ENCODE measurements at regions not wholly inside any gene's neighbourhood (a gene's known extent, or its start where the extent isn't known, plus 50 kb on each side); places are given as distances from the start of the nearest gene placed in this dataset.
"Not testable (repeated sequence)": the region's sequence is repeated elsewhere in the genome, so short reads cannot be mapped to it uniquely, and the experiment has no call there.

GRCh38 chr9:7433508-7434292, 365.9 kb downstream of the DMAC1 start:
- H3K9ac ChIP-seq (ENCODE audit: control insufficient read depth, extremely low read depth, insufficient read depth, low read length): no peak overlapping the region
- H3K27me3 ChIP-seq (ENCODE audit: control insufficient read depth, extremely low read depth, insufficient read depth, low read length): no peaks in the 10 kb centered on the region
- FAIRE-seq (peak; percentile 93), DNase-seq (ENCODE audit: low read depth, low spot score) (peak; percentile 87)
- TF ChIP-seq CTCF (optimal IDR thresholded peaks at IDR 0.05 in 1 of 3, IDR thresholded peaks at IDR 0.05 in 1 of 3, conservative IDR thresholded peaks at IDR 0.05 in 1 of 3; ENCODE audit: extremely low read depth in 1 of 3, insufficient read depth in 2 of 3, low read length in 3 of 3) (no peak), EZH2 (IDR thresholded peaks at IDR 0.05; ENCODE audit: low read length) (no peak)
- H3K4me3 ChIP-seq (ENCODE audit: control insufficient read depth in 2 of 3, extremely low read depth in 1 of 3, insufficient read depth in 2 of 3, low read depth in 1 of 3, low read length in 3 of 3): no peak overlapping the region
- peak overlapping the region; percentile 65 for H3K4me2 ChIP-seq (ENCODE audit: control insufficient read depth, extremely low read depth, insufficient read depth, low read depth, low read length)
- H4K20me1 ChIP-seq (ENCODE audit: control insufficient read depth, extremely low read depth, insufficient read depth, low read length): no peaks in the 10 kb centered on the region
- H3K79me2 ChIP-seq (ENCODE audit: control insufficient read depth, insufficient read depth, low read length): no peaks in the 10 kb centered on the region
- no peaks in the 10 kb centered on the region for H3K9me1 ChIP-seq (ENCODE audit: control insufficient read depth, extremely low read depth, insufficient read depth, low read length)
- peak overlapping the region; percentile 56 for H3K27ac ChIP-seq (ENCODE audit: control insufficient read depth, insufficient read depth, low read length)
- H3K9me3 ChIP-seq (ENCODE audit: control insufficient read depth, low read depth, low read length): no peaks in the 10 kb centered on the region
- H3K4me1 ChIP-seq (ENCODE audit: control insufficient read depth, extremely low read depth, insufficient read depth, low read length): peaks cover 17% of the 10 kb centered on the region
- peak overlapping the region; percentile 50 for H2AFZ ChIP-seq (ENCODE audit: control insufficient read depth, low read length)
- dilution Hi-C loops (cut with MboI; ENCODE audit: extremely low pct_ligation_motif_present, low sequenced_read_pairs): no loop called here
- H3K36me3 ChIP-seq (ENCODE audit: control insufficient read depth in 2 of 2, extremely low read depth in 1 of 2, insufficient read depth in 2 of 2, low read length in 2 of 2): no peaks in the 10 kb centered on the region

- Histone ChIP-seq H3K27me3 (ENCODE audit: control insufficient read depth, extremely low read depth, insufficient read depth, low read length) (no peaks in the 10 kb centered on the region), H3K27ac (ENCODE audit: control insufficient read depth, insufficient read depth, low read length) (peak overlapping the region; percentile 56), H4K20me1 (ENCODE audit: control insufficient read depth, extremely low read depth, insufficient read depth, low read length) (no peaks in the 10 kb centered on the region), H3K9me1 (ENCODE audit: control insufficient read depth, extremely low read depth, insufficient read depth, low read length) (no peaks in the 10 kb centered on the region), H3K9ac (ENCODE audit: control insufficient read depth, extremely low read depth, insufficient read depth, low read length) (no peak overlapping the region), H3K79me2 (ENCODE audit: control insufficient read depth, insufficient read depth, low read length) (no peaks in the 10 kb centered on the region), H2AFZ (ENCODE audit: control insufficient read depth, low read length) (peak overlapping the region; percentile 50), H3K36me3 (ENCODE audit: control insufficient read depth in 2 of 2, extremely low read depth in 1 of 2, insufficient read depth in 2 of 2, low read length in 2 of 2) (no peaks in the 10 kb centered on the region), H3K4me1 (ENCODE audit: control insufficient read depth, extremely low read depth, insufficient read depth, low read length) (peaks cover 17% of the 10 kb centered on the region), H3K4me3 (ENCODE audit: control insufficient read depth in 2 of 3, extremely low read depth in 1 of 3, insufficient read depth in 2 of 3, low read depth in 1 of 3, low read length in 3 of 3) (no peak overlapping the region), H3K9me3 (ENCODE audit: control insufficient read depth, low read depth, low read length) (no peaks in the 10 kb centered on the region), H3K4me2 (ENCODE audit: control insufficient read depth, extremely low read depth, insufficient read depth, low read depth, low read length) (peak overlapping the region; percentile 65)
- TF ChIP-seq CTCF (optimal IDR thresholded peaks at IDR 0.05 in 1 of 3, IDR thresholded peaks at IDR 0.05 in 1 of 3, conservative IDR thresholded peaks at IDR 0.05 in 1 of 3; ENCODE audit: extremely low read depth in 1 of 3, insufficient read depth in 2 of 3, low read length in 3 of 3): no peak
- TF ChIP-seq EZH2 (IDR thresholded peaks at IDR 0.05; ENCODE audit: low read length): no peak
- peak; percentile 54 for DNase-seq (ENCODE audit: low read depth, low spot score)
- no peak for FAIRE-seq
- dilution Hi-C loops (cut with MboI; ENCODE audit: extremely low pct_ligation_motif_present, low sequenced_read_pairs): no loop called here
Observed at GRCh38 chr9:7432989-7433388, 366.6 kb downstream of the DMAC1 start.

GRCh38 chr9:7417397-7417796, 382.2 kb downstream of the DMAC1 start:
- H3K9ac ChIP-seq (ENCODE audit: control insufficient read depth, extremely low read depth, insufficient read depth, low read length); H3K9me3 ChIP-seq (ENCODE audit: control insufficient read depth, low read depth, low read length); H3K27me3 ChIP-seq (ENCODE audit: control insufficient read depth, extremely low read depth, insufficient read depth, low read length); H3K27ac ChIP-seq (ENCODE audit: control insufficient read depth, insufficient read depth, low read length); H3K4me1 ChIP-seq (ENCODE audit: control insufficient read depth, extremely low read depth, insufficient read depth, low read length); H3K36me3 ChIP-seq (ENCODE audit: control insufficient read depth in 2 of 2, extremely low read depth in 1 of 2, insufficient read depth in 2 of 2, low read length in 2 of 2); FAIRE-seq; H3K4me3 ChIP-seq (ENCODE audit: control insufficient read depth in 2 of 3, extremely low read depth in 1 of 3, insufficient read depth in 2 of 3, low read depth in 1 of 3, low read length in 3 of 3); DNase-seq (ENCODE audit: low read depth, low spot score); H3K79me2 ChIP-seq (ENCODE audit: control insufficient read depth, insufficient read depth, low read length); H3K4me2 ChIP-seq (ENCODE audit: control insufficient read depth, extremely low read depth, insufficient read depth, low read depth, low read length); H3K9me1 ChIP-seq (ENCODE audit: control insufficient read depth, extremely low read depth, insufficient read depth, low read length); H4K20me1 ChIP-seq (ENCODE audit: control insufficient read depth, extremely low read depth, insufficient read depth, low read length); H2AFZ ChIP-seq (ENCODE audit: control insufficient read depth, low read length); dilution Hi-C loops (cut with MboI; ENCODE audit: extremely low pct_ligation_motif_present, low sequenced_read_pairs): not testable (repeated sequence)

Data from keratinocyte (primary cell).